ENCODE measurements at regions not wholly inside any gene's neighbourhood (a gene's known extent, or its start where the extent isn't known, plus 50 kb on each side); places are given as distances from the start of the nearest gene placed in this dataset.
"Not testable (repeated sequence)": the region's sequence is repeated elsewhere in the genome, so short reads cannot be mapped to it uniquely, and the experiment has no call there.

GRCh38 chr21:29396951-29397455, 98.3 kb downstream of the BACH1 start:
- DNase-seq (ENCODE audit: low spot score) = no peak

- DNase-seq (ENCODE audit: low spot score) = no peak
Measured at GRCh38 chr21:29403301-29403700, 104.6 kb downstream of the BACH1 start.

DNA sequence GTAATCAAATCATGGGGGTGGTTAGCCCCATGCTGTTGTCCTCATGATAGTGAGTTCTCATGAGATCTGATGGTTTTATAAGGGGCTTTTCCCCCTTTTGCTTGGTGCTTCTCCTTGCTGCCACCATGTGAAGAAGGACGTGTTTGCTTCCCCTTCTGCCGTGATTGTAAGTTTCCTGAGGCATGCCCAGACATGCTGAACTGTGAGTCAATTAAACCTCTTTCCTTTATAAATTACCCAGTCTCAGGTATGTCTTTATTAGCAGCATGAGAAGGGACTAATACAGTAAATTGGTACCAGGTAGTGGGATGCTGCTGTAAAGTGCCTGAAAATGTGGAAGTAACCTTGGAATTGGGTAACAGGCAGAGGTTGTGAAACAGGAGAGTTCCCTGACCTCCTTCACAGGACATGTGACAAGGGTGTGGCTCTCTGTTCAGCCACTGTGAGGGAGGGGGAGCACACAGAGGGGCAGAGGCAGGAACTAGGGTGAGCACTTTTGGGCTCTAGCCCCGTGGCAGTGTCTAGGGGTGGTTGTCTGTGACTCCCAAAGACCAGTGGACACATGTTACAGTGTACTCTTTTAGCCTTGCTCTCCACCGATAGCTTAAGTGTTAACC, 105.3 kb downstream of the BACH1 start:
- no peak for DNase-seq (ENCODE audit: low spot score)

- no peak for DNase-seq (ENCODE audit: low spot score)
Measured at GRCh38 chr21:29405503-29406122, 106.9 kb downstream of the BACH1 start.

- DNase-seq (ENCODE audit: low spot score) = no peak
Measured at GRCh38 chr21:29406385-29406784, 107.7 kb downstream of the BACH1 start.

DNA sequence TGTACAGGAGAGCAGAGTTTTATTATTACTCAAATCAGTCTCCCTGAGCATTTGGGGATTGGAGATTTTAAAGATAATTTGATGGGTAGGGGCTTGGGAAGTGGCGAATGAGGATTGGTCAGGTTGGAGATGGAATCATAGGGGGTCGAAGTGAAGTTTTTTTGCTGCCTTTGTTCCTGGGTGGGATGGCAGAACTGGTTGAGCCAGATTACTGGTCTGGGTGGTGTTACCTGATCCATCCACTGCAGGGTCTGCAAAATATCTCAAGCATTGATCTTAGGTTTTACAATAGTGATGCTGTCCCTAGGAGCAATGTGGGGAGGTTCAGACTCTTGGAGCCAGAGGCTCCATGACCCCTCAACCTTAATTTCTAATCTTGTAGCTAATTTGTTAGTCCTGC, 108.8 kb downstream of the BACH1 start:
- DNase-seq (ENCODE audit: low spot score) = no peak

DNA sequence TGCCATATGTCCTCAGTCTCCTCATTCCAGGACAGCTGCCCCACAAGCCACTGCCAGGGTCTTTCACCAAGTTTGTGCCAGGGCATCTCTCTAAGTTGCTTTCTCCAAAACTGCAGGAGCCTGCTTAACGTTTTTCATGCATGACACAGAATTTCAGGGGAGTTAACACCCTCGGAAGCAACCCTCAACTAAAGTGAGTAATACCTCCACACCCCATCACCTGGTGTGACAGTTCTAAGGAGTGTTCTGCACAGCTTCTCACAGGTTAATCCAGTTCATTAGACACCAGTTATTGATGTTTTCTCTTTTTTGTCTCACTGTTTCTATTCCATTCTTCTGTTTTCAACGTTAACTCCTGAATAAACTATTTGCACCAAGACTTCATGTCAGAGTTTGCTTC, 115.0 kb downstream of the BACH1 start:
- no peak for DNase-seq (ENCODE audit: low spot score)

- DNase-seq (ENCODE audit: low spot score) = no peak
Measured at GRCh38 chr21:29416268-29416667, 117.5 kb downstream of the BACH1 start.

- DNase-seq (ENCODE audit: low spot score) = no peak
Measured at GRCh38 chr21:29418813-29419212, 120.1 kb downstream of the BACH1 start.

GRCh38 chr21:29419422-29419821, 120.7 kb downstream of the BACH1 start:
- DNase-seq (ENCODE audit: low spot score) = no peak

- DNase-seq (ENCODE audit: low spot score) = no peak
Measured at GRCh38 chr21:29423099-29423870, 124.6 kb downstream of the BACH1 start.

DNA sequence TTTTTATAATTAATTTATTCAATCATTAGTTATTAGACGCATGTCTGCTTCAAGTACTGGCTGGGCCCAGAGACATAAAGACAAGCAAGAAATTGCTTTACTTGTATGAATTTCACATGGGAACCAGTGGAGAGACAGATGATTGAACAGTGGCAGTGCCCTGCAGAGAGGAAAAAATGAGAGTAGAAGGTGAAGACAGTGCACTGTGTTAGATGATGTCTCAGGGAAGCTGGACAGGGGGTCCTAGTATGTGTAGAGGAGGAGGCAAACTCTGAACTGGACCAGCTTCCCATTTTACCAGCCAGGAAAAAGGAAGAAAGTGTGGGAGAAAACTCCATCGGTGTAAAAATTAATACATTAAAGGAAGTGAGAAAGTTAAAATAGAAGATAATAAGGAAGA, 126.0 kb downstream of the BACH1 start:
- no peak for DNase-seq (ENCODE audit: low spot score)

GRCh38 chr21:29429218-29429617, 130.5 kb downstream of the BACH1 start:
- no peak for DNase-seq (ENCODE audit: low spot score)

DNA sequence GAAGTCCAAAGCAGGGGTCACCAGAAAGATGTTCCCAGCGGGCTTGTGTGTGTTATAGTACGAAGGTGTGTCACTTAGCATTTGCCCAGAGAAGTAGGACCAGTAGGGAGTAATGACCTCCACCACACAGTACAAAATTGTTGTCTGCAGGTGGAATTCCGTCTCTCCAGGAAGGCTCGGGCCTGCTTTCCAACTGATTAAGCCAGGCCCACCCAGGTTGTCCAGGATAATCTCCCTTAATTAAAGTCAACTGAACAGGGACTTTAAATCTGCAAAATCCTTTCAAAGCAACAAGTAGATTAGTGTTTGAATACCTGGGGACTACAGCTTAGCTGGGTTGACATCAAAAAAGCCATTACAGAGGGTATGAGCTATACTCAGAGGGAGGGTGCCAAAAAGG, 131.3 kb downstream of the BACH1 start:
- DNase-seq (ENCODE audit: low spot score) = no peak

DNA sequence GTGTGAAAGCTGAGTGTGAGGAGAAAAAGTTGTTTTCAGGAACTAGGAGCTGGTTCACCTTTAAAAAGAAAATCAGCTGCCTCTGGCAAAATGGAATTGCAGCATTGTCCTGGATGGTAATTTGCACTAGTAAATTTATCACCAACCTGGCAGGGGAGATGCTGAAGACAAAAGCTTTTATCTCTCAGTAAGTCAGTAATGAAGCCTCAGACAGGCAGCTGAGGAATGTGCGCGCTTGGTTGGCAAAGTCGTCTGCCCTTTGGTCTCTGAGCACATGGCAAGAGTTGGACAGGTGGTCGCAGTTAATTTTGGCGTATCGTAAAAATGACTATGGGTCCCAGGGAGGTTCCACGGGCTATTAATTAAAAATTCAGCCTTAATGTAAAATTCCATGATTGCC, 131.9 kb downstream of the BACH1 start:
- DNase-seq (ENCODE audit: low spot score) = no peak

GRCh38 chr21:29431178-29431577, 132.5 kb downstream of the BACH1 start:
- no peak for DNase-seq (ENCODE audit: low spot score)

GRCh38 chr21:29431680-29432079, 133.0 kb downstream of the BACH1 start:
- DNase-seq (ENCODE audit: low spot score) = no peak

DNA sequence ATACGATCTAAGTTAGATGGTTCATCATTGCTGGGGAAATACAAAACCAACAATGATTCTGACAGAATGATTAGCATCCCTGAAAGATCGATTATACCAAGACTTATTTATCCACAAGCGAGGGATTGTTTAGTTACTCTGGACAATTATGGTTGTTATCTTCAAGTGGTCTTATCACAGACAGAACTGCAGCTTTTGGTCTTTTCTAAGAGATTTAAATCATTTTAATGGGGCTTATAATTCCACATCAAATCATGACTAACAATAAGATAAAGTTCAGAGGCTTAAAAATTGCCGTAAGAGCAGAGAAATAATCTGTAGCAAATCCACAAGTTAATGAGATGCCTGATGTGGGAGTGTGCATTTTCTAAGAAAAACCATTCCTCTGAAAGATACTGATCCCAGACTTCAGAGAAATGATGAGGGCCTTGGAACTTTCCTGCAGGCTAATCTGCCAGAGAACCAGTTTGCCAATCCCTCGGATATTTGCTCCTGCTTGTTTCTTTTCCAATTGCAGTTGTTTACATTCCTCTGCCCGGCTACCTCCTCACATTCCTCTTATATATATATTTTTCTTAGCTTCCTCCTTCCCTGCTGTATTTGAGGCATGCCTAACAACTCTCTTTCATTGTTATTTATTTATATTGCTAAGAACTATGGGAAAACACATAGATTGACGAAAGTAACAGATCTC, 134.8 kb downstream of the BACH1 start:
- DNase-seq (ENCODE audit: low spot score) = no peak

DNA sequence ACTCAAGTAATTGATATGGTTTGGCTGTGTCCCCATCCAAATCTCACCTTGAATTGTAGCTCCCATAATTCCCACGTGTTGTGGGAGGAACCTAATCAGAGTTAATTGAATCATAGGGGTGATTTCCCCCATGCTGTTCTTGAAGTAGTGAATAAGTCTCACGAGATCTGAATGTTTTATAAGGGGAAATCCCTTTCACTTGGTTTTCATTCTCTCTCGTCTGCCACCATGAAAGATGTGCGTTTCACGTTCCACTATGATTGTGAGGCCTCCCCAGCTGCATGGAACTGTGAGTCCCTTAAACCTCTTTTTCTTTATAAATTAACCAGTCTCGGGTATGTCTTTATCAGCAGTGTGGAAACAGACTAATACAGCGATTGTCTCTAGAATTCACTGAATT, 135.4 kb downstream of the BACH1 start:
- no peak for DNase-seq (ENCODE audit: low spot score)

- not testable (repeated sequence) for DNase-seq (ENCODE audit: low spot score)
Measured at GRCh38 chr21:29434982-29435381, 136.3 kb downstream of the BACH1 start.

DNA sequence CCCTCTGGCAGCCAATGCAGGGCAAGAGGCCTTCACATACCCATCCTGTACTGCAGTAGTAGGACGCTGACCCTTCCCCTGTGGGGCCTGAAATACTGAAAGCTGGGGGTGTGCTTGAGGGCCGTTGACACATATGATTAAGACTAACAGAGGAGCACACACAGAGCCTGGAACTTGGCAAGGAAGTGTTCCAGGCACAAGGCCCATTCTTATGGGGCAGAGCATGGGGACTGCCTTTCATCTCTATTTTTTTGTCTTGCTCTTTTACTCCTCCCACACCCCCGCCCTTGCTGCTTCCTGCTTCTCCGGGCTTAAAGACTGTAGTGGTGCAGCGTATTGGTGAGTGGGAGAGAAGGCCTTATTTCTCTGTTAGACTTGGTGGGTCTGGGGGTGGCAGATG, 137.4 kb downstream of the BACH1 start:
- DNase-seq (ENCODE audit: low spot score) = peak; percentile 51

DNA sequence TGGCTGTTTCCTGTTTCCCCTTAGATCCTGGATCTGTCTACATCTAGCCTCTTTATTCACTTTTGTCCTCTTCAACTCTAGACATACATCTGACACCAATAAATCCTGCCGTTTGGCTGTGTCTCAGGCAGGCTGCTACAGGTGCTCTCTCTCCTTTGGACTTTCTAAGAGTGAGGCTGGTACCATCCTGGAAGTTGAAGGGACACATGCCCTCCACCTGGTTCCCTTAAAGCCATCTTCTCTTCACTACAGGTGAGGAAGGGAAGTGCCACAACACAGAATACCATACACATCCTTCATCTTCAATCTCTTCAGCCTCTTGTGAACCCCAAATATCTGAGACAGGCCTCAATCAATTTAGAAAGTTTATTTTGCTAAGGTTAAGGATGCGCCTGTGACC, 137.9 kb downstream of the BACH1 start:
- DNase-seq (ENCODE audit: low spot score) = no peak

GRCh38 chr21:29441651-29442050, 142.9 kb downstream of the BACH1 start:
- DNase-seq (ENCODE audit: low spot score) = no peak
